ENCODE measurements at regions not wholly inside any gene's neighbourhood (a gene's known extent, or its start where the extent isn't known, plus 50 kb on each side); places are given as distances from the start of the nearest gene placed in this dataset.

DNA sequence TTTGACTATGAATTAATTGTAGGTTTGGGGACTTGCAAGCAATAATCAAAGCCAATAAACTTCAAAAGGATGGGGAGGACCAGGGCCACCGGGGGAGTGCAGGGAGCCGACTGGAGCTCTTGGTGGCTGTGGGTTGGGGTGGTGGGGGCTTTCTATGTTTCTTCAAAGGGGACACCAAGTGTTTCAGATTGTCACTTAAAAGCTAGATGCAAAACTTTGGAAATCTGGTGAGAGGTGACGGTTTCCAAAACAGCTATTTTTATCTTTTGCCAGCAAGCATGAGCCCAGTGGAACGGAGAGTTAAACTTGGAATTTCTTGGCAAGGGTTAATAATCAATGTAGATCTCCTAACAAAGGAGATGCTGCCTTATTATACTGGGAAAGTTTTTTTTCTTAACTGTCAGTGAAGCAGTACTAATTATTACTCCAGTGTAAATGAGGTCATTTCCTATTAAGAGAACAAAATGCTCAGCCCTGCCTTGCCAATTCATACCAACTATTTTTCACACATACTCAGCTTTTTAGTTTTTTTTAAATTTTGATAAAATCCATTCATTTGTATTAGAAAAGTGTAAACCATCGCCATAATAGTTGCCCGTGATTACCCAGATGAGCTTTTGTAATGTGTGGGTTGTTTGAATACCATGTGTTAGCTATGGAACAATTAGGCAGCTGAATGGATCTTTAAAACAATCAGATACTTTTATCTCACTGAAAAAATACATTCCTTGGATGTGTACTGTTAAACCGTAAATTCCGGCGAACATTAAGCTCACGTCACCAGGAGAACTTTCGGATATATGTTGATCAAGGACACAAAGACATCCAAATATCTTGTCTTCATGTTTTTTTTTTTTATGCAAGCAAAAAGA lies 95.9 kb upstream of the ZNF536 start:
- Histone ChIP-seq H3K4me1 (peaks cover 0 to 4% (median 0%) of the 10 kb centered on the region in 12 donors), H3K27me3 (peaks cover 0 to 11% (median 0%) of the 10 kb centered on the region in 9 donors), H3K27ac (no peak overlapping the region), H3K9me3 (peaks cover 0 to 17% (median 6%) of the 10 kb centered on the region in 12 donors), H3K4me3 (no peak overlapping the region), H3K36me3 (no peaks in the 10 kb centered on the region)
- ATAC-seq (no peak), DNase-seq (no peak)
- WGBS, 4 donors: 51 to 57% (median 53%) methylated on average over 11 of the region's 11 CpGs
- intact Hi-C loops (cut with DNase I): no loop called here
- TF ChIP-seq, protein P1, sequence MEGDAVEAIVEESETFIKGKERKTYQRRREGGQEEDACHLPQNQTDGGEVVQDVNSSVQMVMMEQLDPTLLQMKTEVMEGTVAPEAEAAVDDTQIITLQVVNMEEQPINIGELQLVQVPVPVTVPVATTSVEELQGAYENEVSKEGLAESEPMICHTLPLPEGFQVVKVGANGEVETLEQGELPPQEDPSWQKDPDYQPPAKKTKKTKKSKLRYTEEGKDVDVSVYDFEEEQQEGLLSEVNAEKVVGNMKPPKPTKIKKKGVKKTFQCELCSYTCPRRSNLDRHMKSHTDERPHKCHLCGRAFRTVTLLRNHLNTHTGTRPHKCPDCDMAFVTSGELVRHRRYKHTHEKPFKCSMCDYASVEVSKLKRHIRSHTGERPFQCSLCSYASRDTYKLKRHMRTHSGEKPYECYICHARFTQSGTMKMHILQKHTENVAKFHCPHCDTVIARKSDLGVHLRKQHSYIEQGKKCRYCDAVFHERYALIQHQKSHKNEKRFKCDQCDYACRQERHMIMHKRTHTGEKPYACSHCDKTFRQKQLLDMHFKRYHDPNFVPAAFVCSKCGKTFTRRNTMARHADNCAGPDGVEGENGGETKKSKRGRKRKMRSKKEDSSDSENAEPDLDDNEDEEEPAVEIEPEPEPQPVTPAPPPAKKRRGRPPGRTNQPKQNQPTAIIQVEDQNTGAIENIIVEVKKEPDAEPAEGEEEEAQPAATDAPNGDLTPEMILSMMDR (IDR thresholded peaks at IDR 0.05): no peak
- TF ChIP-seq POLR2A (IDR thresholded peaks at IDR 0.05): no peak

DNA sequence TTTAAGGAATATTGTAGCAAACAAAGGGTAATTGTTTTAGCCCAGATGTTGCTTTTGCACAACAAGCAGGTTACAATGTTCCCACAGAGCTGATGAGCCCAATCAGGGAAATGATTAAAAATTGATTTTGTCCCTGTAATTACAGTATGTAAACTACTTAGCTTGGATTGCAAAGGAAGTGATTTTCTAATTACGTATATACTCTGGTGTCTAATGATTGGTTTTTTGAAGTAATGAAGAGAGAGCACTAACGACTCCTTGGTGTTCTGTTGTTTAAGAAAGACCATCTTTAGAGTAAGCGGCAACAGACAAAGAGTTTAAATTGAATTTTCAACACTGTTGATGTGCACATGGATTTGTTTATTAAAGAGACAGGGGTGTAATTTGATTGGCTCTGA lies 95.3 kb upstream of the ZNF536 start:
- DNase-seq: no peak
- Histone ChIP-seq H3K9me3 (peaks cover 0 to 17% (median 6%) of the 10 kb centered on the region in 12 donors), H3K4me3 (no peak overlapping the region), H3K36me3 (no peaks in the 10 kb centered on the region), H3K27me3 (peaks cover 0 to 15% (median 0%) of the 10 kb centered on the region in 9 donors), H3K27ac (no peak overlapping the region), H3K4me1 (peaks cover 0 to 4% (median 0%) of the 10 kb centered on the region in 12 donors)
- intact Hi-C loops (cut with DNase I): no loop called here
- TF ChIP-seq POLR2A (IDR thresholded peaks at IDR 0.05): no peak
- 63 to 69% (median 66%) methylated on average over 3 of the region's 3 CpGs for WGBS, 4 donors
- no peak for ATAC-seq

DNA sequence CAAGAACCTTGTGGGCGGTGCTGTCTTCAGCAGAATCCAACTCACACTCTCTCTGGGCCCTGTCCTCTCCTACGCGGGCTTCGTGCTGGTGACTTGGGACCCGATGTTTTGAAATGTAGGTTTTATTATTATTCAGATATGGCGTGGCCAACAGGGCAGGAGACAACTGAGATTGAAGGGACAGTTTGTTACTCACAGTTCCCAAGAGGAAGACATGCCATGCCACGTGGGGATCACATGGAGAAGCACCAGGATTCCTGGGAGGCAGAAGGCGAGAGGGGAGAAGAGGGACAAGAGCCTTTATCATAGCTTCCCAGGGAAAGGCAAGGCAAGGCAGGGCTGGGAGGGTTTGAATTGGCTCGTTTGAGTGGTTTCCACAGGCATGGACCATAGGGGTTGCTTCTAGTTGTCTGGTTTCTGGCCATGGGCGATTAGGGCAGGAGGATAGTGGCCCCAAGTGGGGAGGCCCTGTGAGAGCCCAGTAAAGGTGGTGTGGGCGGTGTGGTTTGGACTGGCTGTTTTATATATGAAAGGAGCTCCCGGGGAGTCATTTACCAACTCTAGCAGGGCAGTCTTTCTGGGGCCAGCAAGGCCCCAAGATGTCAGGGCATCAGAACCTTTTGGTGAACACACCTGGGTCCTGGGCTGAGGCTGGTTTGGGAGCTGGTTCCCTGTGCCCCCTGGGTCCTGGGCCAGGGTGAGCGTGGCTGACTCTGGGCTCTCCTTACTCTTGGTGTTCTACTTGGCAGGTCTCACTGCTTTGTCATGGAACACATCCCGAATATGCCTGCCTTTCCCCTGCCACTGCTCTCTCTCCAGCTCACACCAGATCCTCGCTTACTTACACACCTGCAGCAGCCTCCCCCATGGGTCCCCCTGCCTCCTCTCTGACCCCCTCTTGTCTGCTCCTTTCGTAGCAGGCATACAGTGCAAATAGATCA lies 94.0 kb upstream of the ZNF536 start:
- Histone ChIP-seq H3K27ac (no peak overlapping the region), H3K36me3 (no peaks in the 10 kb centered on the region), H3K4me3 (no peak overlapping the region), H3K9me3 (peaks cover 0 to 7% (median under 1%) of the 10 kb centered on the region in 12 donors), H3K27me3 (peaks cover 0 to 15% (median 0%) of the 10 kb centered on the region in 9 donors), H3K4me1 (peaks cover 0 to 4% (median 0%) of the 10 kb centered on the region in 12 donors)
- no peak for TF ChIP-seq POLR2A (IDR thresholded peaks at IDR 0.05)
- TF ChIP-seq, protein P1 (IDR thresholded peaks at IDR 0.05): no peak
- DNase-seq: no peak
- intact Hi-C loops (cut with DNase I): no loop called here
- WGBS, 4 donors: 78 to 80% (median 79%) methylated on average over 15 to 16 of the region's 16 CpGs
- ATAC-seq: peak in 3 of 4 donors; percentile 62 to 71 (median 65)

DNA sequence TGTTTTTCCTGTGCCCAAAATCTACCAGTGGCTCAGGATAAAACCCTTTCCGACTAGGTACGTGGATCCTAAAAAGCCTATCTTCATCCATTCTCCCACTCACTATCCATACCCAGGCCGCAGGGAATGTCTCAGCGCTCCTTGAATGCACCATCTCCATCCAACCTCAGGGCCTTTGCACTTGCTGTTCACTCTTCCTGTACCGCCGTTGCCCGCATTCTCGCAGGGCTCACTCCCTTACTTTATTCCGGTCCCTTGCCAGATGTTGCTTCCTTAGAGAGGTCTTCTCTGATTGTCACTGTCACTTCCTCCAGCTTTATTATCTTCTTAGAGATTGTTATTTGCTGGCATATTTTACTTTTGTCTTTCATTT lies 93.3 kb upstream of the ZNF536 start:
- no peak for TF ChIP-seq POLR2A (IDR thresholded peaks at IDR 0.05)
- TF ChIP-seq, protein P1 (IDR thresholded peaks at IDR 0.05): no peak
- 92 to 94% (median 93%) methylated on average over 9 of the region's 9 CpGs for WGBS, 4 donors
- intact Hi-C loops (cut with DNase I): no loop called here

More for the DNA sequence above, 93.3 kb upstream of the ZNF536 start:
- H3K4me1 ChIP-seq: peaks cover 0 to 4% (median 0%) of the 10 kb centered on the region in 12 donors
- no peak overlapping the region for H3K27ac ChIP-seq
- H3K4me3 ChIP-seq: no peak overlapping the region
- no peak for ATAC-seq
- peaks cover 0 to under 1% (median 0%) of the 10 kb centered on the region in 12 donors for H3K9me3 ChIP-seq
- no peak for DNase-seq
- no peaks in the 10 kb centered on the region for H3K36me3 ChIP-seq
- H3K27me3 ChIP-seq: peaks cover 0 to 15% (median 0%) of the 10 kb centered on the region in 9 donors

Measured in heart left ventricle (tissue), 16 donors.